ENCODE measurements at regions not wholly inside any gene's neighbourhood (a gene's known extent, or its start where the extent isn't known, plus 50 kb on each side); places are given as distances from the start of the nearest gene placed in this dataset.

GRCh38 chr7:121643320-121643719 lies 229.6 kb upstream of the PTPRZ1 start:
- no peak overlapping the region for H3K4me3 ChIP-seq (ENCODE audit: low read depth, low read length)
- no peak for TF ChIP-seq CTCF (IDR thresholded peaks at IDR 0.05; ENCODE audit: borderline replicate concordance, insufficient read depth, low read depth, low read length)

GRCh38 chr7:121639705-121640104 lies 233.3 kb upstream of the PTPRZ1 start:
- no peak for TF ChIP-seq CTCF (IDR thresholded peaks at IDR 0.05; ENCODE audit: borderline replicate concordance, insufficient read depth, low read depth, low read length)
- no peak overlapping the region for H3K4me3 ChIP-seq (ENCODE audit: low read depth, low read length)

GRCh38 chr7:121638286-121638685 lies 234.7 kb upstream of the PTPRZ1 start:
- no peak for TF ChIP-seq CTCF (IDR thresholded peaks at IDR 0.05; ENCODE audit: borderline replicate concordance, insufficient read depth, low read depth, low read length)

GRCh38 chr7:121634356-121634755 lies 238.2 kb upstream of the FAM3C start:
- TF ChIP-seq CTCF (IDR thresholded peaks at IDR 0.05; ENCODE audit: borderline replicate concordance, insufficient read depth, low read depth, low read length) = no peak
- H3K4me3 ChIP-seq (ENCODE audit: low read depth, low read length) = no peak overlapping the region

More at GRCh38 chr7:121638286-121638685, 234.7 kb upstream of the PTPRZ1 start:
- no peak overlapping the region for H3K4me3 ChIP-seq (ENCODE audit: low read depth, low read length)

- TF ChIP-seq CTCF (IDR thresholded peaks at IDR 0.05; ENCODE audit: borderline replicate concordance, insufficient read depth, low read depth, low read length) = no peak
- no peak overlapping the region for H3K4me3 ChIP-seq (ENCODE audit: low read depth, low read length)
These were observed 237.1 kb upstream of the FAM3C start for GRCh38 chr7:121633186-121633585.

GRCh38 chr7:121624958-121625357 lies 228.8 kb upstream of the FAM3C start:
- H3K4me3 ChIP-seq (ENCODE audit: low read depth, low read length) = no peak overlapping the region
- TF ChIP-seq CTCF (IDR thresholded peaks at IDR 0.05; ENCODE audit: borderline replicate concordance, insufficient read depth, low read depth, low read length) = no peak

GRCh38 chr7:121623130-121623872 lies 227.2 kb upstream of the FAM3C start:
- no peak for TF ChIP-seq CTCF (IDR thresholded peaks at IDR 0.05; ENCODE audit: borderline replicate concordance, insufficient read depth, low read depth, low read length)
- no peak overlapping the region for H3K4me3 ChIP-seq (ENCODE audit: low read depth, low read length)
